Kidney tubule cell (primary cell): ENCODE measurements at regions not wholly inside any gene's neighbourhood (a gene's known extent, or its start where the extent isn't known, plus 50 kb on each side); places are given as distances from the start of the nearest gene placed in this dataset.
"Not testable (repeated sequence)": the region's sequence is repeated elsewhere in the genome, so short reads cannot be mapped to it uniquely, and the experiment has no call there.

ENCODE experiments used
- DNase-seq: peaks from one replicate; pipeline ENCODE4 v3.0.0-alpha.2; 2018; ENCODE audit warnings: low spot score

GRCh38 chr1:192418552-192419285 is 101.9 kb downstream of the RGS21 start:
- DNase-seq = no peak

- no peak for DNase-seq
Observed at GRCh38 chr1:192430644-192431043, 113.9 kb downstream of the RGS21 start.

DNA sequence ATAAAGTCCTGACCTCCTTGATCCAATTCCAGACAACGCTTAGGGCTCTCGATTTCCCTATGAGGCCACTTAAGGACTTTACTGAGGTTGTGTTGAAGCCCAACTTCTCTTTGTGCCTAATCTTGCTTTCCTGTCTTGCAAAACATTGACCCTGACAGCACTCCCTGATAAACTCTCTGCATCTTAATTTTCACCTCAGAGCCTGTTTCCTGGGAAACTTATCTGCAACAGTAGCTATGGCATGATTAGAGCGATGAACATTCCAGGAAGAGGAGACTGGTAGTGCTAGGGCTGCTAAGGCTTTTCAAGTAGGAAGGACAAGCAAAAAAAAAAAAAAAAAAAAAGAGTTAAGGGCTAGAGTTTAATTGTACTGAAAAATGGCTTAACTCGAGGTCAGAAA is 118.9 kb downstream of the RGS21 start:
- DNase-seq = no peak

- DNase-seq = no peak
Observed at GRCh38 chr1:192436441-192437078, 119.8 kb downstream of the RGS21 start.

DNA sequence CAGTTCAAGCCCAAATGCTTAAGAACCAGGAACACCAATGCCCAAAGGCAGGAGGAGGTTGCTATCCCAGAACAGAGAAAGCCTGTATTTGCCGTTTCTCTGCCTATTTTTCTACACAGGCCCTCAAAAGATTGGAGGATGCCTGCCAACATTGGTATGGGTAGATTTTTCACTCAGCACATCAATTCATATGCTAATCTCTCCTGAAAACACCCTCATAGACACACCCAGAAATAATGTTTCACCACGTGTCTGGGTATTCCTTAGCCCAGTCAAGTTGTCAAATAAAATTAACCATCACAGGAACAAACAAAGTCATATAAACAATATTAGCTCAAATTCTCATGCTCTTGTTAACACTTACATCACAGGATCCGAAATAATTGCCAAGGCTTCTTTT is 121.9 kb downstream of the RGS21 start:
- DNase-seq = no peak

GRCh38 chr1:192439373-192440025 is 122.7 kb downstream of the RGS21 start:
- DNase-seq = peak; percentile 79

DNA sequence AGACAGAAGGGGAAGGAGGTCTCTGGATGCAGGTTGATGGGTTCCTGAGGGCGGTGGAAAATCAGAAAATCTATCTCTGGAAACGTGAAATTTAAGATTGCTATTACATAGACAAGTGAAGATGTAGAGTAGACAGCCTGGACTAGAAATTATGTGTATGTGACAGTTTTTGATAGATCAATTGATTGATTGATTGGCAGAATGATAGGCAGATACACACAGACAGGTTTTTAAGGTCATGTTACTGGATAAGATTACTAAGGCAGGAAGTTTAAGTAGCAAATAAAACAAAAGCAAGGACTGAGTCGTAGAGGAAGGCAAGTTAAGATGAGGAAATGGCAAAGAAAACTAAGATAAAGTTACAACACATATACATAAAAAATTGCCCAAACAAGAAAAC is 124.7 kb downstream of the RGS21 start:
- DNase-seq = peak; percentile 1

GRCh38 chr1:192442736-192443135 is 125.9 kb downstream of the RGS21 start:
- DNase-seq = no peak

GRCh38 chr1:192443616-192444015 is 126.8 kb downstream of the RGS21 start:
- DNase-seq = peak; percentile 2

DNA sequence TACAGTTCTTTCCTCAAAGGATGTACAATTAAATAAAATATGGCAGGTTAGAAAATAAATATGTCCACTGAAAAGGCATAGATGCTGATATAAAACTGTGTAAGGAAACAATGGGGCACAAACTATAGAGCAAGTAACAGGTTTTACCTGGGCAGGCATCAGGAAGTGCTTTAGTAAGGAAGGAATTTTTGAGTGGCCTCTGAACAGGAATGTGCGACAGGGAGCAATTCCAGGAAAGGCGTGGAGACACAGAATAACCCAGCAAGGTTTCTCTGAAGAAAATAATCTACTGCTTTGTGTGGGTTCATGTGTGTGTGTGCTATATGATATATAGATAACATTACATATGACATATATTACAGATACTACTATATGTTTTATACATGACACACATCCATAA is 128.4 kb downstream of the RGS21 start:
- peak; percentile 39 for DNase-seq

DNA sequence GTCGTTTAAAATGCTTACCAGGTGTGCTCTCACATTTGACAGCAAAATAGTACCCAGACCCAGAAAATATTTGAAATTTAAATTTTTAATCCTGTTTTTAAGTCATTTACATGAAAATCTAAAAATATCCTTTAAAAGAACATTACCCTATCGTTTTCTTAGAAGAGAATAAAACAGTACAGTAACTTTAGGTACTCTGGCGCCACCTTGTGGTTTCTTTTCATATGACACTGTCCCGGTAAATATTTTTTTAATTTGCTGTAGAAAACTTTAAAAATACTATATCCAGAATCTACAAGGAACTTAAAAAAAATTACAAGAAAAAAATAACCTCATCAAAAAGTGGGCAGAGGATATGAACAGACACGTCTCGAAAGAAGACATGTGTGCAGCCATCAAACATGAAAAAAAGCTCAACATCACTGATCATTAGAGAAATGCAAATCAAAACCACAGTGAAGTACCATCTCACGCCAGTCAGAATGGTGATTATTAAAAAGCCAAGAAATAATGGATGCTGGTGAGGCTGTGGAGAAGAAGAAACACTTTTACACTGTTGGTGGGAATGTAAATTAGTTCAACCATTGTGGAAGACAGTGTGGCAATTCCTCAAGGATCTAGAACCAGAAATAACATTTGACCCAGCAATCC is 129.2 kb downstream of the RGS21 start:
- DNase-seq = peak; percentile 50

DNA sequence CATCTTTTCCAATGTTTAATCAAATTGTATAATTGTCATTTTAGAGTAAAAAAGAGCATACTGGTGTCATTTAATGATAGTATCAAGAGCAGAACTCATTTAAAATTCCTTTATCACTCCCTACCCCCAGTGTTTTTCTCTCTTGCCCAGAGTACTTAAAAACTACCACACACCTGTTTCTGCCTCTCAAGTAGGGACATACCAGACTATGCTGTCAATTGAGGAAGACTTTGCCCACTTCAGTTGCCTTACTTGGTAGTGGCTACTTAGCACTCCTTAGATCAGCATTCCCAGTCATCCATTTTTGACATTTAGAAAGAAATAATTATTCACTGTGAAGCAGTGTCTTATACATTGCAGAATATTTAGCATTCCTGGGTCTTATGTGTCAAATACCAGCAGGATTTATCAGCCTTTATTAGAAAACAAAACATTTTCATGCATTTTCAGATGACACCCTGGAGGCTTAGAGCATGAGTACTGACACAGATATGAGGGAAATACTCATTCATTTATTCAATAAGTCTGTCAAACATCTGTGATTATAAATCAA is 127.5 kb upstream of the RGS1 start:
- DNase-seq = peak; percentile 15

GRCh38 chr1:192453360-192453992 is 122.1 kb upstream of the RGS1 start:
- no peak for DNase-seq

- no peak for DNase-seq
Observed at GRCh38 chr1:192459467-192459866, 116.1 kb upstream of the RGS1 start.

- DNase-seq = peak; percentile 10
Observed at GRCh38 chr1:192461684-192462083, 113.9 kb upstream of the RGS1 start.

- DNase-seq = no peak
Observed at GRCh38 chr1:192462616-192463015, 113.0 kb upstream of the RGS1 start.

DNA sequence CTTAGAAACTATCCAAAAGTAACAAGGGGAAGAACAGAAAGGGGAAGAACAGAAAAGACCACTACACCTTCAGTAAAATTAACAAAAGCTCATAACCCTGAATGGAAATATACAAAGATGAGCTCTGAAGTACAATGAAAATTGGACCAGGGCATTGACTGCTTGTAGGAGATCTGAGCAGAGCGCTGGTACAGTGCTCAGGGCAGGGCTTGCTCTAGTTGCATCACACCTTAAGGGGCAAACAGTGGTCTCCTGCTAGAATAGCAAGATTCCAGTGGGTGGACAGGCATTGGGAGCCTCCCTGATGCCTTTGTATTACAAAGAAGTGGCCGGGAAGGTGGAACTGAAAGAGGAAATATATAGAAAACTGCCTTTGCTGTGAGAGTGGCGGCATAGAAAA is 111.9 kb upstream of the RGS1 start:
- DNase-seq = no peak

DNA sequence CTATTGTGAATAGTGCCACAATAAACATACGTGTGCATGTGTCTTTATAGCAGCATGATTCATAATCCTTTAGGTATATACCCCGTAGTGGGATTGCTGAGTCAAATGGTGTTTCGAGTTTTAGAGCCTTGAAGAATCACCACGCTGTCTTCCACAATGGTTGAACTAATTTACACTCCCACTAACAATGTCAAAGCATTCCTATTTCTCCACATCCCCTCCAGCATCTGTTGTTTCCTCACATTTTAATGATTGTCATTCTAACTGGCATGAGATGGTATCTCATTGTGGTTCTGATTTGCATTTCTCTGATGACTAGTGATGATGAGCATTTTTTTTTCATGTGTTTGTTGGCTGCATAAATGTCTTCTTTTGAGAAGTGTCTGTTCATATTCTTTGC is 110.4 kb upstream of the RGS1 start:
- DNase-seq = not testable (repeated sequence)

- DNase-seq = peak; percentile 42
Observed at GRCh38 chr1:192474080-192474683, 101.4 kb upstream of the RGS1 start.

- DNase-seq = no peak
Observed at GRCh38 chr1:192475329-192475728, 100.2 kb upstream of the RGS1 start.

- DNase-seq = no peak
Observed at GRCh38 chr1:192475970-192476369, 99.6 kb upstream of the RGS1 start.
